Stimulated activated CD8-positive, alpha-beta memory T cell treated with anti-CD3 and anti-CD28 coated beads, Interleukin-7, amount 100 ng/mL, for 24 hours (primary cell): ENCODE measurements at regions not wholly inside any gene's neighbourhood (a gene's known extent, or its start where the extent isn't known, plus 50 kb on each side); places are given as distances from the start of the nearest gene placed in this dataset.
"Not testable (repeated sequence)": the region's sequence is repeated elsewhere in the genome, so short reads cannot be mapped to it uniquely, and the experiment has no call there.

Experiments used
- DNase-seq: peaks from one replicate; pipeline ENCODE4 v3.0.0-alpha.2; 2020; ENCODE audit warnings: low read depth

DNA sequence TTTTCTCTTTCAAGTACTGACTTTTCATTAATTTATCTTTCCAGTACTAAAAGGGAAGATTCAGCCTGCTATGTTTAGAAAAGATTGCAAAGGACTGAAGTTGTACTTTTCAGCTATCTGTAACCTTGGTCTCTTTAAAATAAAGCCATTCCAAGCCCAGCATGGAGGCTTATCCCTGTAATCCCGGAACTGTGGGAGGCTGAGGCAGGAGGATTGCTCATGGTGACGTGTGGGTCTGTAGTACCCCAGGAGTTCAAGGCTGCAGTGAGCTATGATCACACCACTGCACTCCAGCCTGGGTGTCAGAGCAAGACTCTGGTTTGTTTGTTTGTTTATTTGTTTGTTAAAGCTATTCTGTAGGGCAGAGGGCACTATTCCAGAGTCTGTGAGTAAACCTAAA is 50.6 kb upstream of the TMEM170B start:
- DNase-seq = no peak

DNA sequence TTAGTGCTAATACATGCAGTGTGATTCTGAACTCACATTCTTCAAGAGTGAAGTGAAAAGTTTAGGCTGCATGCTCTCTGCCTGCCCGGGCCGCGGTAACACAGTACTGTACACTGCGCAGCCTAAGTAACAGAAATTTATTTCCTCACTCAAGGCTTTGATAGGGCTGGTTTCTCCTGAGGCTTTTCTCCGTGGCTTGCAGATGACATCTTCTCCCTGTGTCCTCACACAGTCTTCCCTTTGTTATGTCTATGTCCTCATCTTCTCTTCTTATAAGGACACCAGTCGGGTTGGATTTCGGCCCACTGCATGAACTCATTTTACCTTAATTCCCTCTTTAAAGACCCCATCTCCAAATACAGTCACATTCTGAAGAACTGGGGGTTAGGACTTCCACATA is 51.1 kb upstream of the TMEM170B start:
- DNase-seq = no peak

DNA sequence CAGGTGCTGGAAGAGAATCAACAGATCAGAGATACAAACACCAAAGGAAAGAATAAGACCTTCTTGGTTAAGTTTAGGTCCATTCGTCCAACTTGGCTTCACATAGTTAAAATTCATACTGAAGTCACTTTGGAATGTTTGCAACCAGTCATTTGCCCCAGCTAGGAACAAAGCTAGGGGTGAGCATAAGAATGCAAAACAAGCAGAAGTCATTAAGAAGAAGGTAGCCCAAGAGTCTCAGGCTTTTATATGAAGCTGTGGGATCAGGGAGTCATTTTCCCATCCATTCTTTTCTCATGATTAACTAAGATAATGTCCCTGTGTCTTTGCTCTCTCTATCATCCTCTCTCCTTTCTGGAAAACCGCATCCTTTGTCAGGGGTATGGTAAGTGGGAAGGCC is 51.5 kb upstream of the TMEM170B start:
- DNase-seq = no peak

DNA sequence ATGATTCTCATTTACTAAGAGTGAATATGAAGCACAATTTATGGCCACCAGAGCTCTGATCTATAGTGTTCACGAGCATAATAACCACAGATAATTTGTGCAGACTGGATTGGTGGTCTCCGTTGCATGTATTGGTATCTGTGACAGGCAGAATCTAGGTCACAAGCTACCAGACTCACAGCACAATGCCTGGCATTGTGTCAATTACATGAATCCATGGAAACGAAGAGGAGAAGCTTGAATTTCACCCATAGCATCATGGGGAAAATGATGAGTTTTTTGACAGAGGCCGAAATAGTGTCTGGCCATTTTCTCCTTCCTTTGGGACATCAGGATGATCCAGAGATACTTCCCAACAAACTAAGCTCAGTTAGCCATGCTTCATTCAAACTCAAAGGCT is 52.3 kb upstream of the TMEM170B start:
- no peak for DNase-seq

DNA sequence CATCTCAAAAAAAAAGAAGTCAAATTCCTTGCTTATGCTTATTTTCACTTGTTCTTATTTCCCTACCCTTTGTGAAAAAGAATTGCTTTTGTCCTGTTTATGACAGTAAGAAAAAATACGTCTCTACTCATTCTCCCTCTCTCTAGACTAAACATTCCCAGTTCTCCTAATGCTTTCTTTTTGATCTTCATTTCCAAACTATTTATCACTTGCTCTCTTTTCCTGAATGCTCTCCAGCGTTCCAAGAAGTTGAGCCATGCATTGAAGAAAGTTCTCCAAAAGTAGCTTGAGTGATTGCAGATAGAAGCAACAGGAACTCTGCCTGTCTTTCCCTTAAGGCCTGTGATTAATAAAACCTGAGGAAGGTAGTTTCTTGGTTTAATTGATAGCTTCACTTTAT is 53.1 kb upstream of the TMEM170B start:
- DNase-seq = no peak

DNA sequence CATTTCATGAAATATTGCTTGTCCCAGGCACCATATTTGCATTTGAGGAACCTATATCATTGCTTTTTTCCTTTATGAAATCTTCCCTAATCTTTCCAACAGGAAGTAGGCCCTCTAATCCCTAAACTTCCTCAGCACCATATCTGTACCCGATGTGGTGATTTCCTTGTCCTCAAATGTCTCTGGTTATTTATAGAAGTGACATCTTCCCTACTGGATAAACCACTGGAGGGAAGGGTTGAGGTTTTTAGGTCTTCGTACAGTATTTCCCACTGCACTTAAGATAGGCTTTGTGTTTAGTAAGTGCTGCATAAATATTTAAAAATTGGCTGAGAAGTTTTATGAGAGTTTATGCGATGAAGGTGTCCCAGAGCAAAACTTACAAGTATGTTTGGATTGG is 54.9 kb upstream of the TMEM170B start:
- no peak for DNase-seq

DNA sequence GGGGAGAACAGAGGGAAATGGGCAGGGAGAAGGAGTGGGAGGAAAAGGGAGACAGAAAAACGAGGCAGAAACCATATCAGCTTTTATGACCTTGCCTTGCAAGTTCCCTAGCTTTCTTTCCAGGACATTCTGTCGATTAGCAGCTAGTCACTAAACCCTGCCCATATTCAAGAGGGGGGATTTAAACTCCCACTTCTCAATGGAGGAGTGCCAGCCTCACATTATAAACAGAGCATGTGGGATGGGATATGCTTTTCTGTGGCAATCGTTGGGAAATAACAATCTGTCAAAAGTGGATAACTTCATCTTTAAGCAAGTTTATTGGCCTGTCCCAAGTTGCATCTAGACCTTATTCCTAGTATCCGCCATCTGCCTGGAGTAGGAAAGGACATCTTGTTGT is 57.0 kb upstream of the TMEM170B start:
- no peak for DNase-seq

DNA sequence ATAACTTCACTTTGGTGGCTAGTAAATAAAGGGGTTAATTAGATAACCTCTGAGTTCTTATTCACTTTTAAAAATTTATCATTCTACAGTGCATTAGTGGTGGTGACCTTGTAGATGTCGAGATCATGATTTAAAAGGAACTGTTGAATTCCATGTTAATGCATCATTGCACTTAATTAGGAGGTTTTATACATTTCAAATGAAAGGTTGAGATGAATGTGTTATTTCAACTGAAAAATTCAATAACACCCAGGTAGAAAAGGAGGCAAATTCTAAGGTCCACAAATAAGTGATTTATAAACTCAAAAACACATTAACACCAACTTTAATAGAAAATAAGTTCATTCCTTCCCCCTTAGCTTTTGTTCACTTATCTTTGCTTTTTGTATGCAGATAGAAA is 58.3 kb upstream of the TMEM170B start:
- no peak for DNase-seq

DNA sequence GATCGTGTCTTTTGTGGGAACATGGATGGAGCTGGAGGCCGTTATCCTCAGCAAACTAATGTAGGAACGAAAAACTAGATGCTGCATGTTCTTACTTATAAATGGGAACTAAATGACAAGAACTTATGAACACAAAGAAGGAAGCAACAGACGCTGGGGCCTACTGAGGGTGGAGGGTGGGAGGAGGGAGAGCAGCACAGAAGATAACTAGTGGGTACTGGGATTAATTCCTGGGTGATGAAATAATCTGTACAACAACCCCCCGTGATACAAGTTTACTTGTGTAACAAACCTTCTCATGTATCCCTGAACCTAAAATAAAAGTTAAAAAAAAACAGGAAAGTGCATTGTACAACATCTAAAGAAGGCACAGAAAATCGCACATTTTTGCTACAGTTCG is 59.0 kb upstream of the TMEM170B start:
- DNase-seq = no peak

DNA sequence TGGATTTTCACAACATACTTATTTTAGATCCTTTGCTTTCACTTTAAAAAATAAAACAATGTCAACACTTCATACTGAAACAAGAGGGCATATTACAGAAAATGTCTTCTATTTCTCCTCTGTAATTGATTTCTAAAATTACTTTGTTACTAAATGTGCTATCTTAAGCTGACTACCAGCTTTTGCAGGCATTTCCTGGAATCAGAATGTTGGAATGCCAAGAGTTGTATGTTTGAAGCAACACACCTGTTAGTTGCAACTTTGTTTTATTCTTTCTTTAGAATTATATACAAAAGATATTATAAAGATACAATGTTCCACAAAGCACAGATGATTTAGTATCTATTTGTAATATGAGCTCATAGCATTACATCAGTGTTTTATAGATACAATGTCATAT is 62.5 kb upstream of the TMEM170B start:
- no peak for DNase-seq

DNA sequence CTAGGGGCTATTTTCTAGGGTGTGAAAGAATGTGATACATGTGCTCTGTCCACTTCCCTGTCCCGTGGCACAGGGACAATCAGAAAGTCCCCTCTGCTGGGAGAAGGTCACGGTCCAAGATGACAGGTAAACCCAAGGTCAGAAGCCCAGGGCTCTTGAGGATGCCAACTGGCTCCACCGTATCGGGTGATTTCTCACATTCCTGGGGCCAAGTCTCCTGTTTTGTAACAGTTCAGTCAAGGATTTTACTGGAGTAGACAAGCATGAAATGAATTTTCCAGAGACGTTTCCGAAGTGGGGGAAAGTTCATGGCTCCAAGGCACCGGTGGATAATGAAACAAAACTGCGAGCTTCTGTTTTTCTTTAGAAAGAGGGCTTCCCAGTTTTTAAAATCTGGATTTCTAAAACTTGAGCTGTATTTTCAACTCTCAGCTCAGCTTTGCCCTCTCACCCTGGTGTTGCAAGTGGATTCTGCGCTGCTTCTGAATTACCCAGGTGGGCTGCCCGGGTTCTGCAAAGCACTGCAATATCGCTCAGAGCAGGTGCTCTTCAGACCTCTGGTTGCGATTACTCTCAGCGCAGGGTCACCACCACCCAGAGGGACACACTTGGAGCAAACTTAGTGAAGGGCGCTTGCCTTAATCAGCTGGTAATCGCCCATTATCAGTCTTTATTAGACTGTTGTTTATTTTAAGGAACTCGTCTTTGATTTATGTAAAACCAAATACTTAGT is 64.4 kb upstream of the TMEM170B start:
- DNase-seq = no peak

DNA sequence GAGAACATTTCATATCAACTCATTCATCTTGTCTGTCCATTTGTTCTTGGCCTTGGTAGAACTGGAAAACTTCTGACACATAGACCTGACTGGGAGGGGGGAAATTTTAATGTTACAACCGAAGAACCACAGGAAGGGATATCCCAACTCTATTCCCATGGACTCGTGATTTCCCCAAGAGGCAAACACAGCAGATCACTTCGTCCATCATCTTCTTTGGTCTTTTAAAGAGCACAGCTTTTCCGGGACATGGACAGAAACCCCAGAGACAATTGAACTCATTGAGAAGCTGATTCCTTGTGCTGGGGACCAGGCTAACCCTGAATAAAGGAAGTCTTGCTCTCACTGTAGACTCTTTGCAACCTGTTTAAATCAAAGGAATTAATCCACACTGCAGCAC is 66.3 kb upstream of the TMEM170B start:
- DNase-seq = no peak

DNA sequence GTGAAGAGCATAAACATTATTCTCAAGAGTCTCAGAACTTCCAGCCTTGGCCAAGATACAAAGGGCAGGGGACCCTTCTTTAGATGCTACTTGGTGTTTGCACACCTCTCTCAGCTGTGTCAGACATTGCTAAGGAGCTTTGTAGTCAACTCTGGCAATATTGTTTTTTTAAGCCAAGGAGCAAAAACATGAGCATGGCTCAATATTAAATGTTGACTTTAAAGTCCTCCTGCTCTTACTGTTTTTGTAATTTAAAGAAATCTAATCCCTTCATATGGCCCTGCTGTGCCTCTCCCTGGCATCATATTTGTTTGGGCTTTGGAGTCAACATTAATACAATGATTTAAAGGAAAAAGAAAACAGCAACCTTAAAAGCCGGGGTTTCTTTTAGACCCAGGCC is 67.9 kb upstream of the TMEM170B start:
- no peak for DNase-seq

DNA sequence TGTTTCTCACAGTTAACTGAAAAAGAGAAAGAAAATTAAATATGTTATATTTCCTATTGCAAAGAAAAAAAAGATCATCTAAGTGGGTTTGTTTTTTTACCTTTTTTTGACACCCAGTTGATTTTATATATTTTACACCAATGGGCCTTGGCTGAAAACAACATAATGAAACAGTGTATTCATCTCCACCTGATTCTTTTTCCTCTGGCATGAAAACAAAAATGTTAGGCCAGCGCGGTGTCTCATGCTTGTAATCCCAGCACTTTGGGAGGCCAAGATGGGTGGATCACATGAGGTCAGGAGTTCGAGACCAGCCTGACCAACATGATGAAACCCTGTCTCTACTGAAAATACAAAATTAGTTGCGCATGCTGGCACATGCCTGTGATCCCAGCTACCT is 69.3 kb upstream of the TMEM170B start:
- DNase-seq = not testable (repeated sequence)

DNA sequence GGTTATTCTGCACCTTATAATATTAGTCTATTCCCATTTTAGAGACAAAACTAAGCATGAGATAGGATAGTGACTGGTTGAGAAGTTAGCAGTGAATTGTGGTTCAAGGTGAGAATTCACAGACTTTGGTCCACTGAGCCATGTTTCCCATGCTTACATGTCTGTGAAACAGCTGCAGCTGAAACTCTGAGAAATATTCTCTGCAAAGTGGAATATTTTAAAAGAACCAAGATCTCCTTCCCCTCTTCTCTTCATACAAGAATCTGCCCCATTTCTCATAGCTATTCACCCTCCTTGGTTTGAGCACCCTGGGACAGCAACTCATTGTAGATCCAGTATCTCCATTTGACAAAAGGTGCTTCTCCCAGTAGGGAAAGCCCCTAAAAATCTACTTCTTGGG is 70.2 kb upstream of the TMEM170B start:
- no peak for DNase-seq

DNA sequence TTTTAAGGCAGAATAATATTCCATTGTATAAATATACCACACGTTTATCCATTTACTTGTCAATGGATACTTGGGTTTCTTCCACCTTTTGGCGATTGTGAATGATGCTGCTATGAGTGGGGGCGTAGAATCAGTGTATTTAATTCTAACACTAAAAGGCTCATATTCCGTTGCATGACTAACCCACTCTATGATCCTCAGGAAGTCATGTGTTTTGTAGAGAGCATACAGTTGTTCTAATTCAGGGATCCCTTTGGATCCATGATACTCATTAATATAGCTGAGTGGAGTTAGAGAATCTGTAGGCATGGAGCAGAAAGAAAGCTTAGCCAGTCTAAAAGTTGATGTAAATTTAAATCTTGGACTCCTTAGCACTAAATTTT is 74.2 kb upstream of the TMEM170B start:
- DNase-seq = no peak

DNA sequence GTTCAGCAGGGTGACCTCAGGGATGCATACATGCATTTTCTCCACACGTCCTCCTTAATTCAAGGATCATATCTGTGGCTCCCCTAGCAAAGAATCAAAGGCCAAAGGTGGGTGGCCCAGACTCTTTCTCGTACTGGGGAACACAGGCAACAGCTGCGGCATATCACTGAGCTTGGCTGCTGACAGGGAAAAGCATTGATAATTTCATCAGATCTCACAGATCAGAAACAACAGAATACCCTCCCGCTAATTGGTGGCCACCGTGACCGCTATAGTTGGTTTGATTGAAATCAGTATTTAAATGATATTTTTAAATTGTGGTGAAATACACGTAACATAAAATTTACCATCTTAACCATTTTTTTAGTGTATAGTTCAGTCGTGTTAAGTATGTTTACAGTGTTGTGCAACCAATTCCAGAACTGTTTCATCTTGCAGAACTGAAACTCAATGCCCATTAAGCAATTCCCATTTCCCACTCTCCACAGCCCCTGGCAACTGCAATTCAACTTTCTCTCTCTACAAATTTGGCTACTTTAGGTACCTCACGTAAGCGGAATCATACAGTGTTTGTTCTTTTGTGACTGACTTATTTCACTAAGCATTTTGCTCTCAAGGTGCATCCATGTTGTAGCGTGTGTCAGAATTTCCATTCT is 74.7 kb upstream of the TMEM170B start:
- no peak for DNase-seq

DNA sequence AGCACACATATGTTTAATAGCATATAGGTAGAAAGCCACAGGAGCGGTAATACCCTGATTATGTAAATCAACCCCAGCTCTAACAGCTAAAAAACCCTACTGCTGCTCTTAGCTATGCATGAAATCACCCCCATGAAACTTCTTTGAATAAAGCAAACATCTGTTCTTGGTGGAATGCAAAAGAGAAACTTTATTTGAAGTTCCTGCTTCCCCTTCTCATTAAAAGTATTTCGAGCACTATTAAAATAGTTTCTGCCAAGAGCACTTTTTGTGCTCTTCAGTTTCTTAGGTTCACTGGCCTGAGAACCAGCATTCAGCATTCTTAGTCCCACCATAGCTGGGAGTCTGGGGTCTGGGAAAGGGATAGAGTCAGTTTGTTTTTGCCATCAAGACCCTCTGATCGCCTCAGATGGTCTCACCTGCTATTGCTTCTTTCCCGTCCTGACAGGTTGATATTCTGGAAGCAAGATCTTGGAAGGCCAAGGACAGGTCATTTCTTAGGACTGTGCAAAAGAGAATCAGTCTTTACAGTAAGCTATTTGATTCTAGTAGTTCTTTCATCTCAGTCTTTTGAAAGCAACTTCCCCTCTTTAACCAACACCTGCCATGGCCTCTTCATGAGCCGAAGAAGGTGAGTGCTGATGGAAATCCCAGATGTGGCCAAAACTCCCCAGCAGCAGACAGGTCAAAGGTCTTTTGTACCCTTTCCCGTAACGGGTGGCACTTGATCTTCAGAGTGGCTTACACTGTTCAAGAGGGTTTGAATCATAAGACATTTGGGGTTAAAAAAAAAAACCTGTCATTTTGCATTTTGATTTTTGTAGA is 76.5 kb upstream of the TMEM170B start:
- DNase-seq = no peak

DNA sequence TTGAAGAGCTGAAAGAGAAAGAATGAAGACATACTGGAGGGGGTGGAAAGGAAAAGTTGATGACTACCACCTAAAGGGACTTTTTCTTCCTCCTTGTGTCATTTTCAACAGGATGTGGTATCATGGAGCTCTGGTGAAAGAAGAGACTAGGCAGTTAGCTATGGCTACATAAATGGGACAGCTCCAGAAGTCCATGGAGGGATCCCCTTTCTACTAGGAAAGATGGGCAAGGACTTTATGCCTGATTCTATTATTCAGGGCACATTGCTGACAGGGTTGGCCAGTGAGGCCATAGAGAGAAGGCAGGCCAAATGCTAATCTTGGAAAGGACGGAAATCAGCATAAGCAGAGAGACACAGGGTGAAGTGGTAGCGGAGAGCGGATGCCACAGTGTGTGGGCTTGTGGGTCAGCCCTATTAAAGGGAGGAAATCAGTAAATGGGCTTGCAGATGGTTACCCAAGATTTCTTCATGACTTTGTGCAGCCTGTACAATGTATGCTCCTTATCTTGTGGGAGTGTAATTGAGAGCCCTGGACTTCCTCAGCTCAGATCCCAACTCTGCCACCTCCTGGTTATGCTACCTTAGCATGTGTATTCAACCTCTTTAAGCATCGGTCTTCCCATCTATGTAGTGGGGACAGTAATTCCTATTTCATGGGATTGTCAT is 77.4 kb upstream of the TMEM170B start:
- DNase-seq = no peak

DNA sequence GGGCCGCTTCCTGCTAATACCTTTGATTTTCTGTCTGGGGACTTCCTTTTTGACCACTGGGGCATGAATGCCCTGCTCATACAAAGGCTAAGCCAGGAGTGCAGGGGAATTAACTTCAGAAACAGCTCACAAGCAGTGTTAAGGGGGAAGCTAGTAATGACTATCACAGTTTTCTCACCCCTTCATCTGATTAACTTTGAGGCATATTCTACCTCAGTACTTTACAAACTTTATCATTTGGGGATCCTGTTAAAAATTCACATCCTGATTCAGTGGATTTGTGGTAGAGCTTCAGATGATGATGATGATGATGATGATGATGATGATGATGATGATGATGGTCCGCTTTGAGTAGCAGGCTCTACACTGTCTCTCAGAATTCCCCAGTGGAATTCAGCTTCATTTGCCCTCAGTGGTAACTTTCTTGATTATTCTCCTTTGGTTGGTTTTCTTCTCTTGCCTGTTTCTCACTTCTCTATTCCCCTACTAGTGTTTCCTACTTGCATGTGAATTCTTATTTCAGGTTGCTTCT is 78.4 kb upstream of the TMEM170B start:
- no peak for DNase-seq

DNA sequence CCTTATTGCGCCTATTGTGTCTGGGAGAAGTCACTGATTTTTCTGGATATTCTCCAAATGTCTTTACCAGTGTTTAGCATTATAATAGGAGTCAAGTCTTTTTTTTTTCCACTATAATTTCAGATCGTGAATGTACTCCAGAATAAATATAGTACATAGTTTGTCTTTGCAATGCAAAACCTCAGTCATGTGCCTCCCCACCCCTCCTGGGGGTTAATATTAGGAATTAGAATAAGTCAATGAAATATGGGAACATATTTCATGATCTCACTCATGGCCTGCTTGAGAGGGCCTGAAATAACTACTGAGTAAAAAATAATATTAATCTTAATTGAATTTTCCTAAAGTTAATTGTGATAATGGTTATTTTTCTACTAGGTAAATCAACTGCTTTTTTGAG is 79.0 kb upstream of the TMEM170B start:
- no peak for DNase-seq

DNA sequence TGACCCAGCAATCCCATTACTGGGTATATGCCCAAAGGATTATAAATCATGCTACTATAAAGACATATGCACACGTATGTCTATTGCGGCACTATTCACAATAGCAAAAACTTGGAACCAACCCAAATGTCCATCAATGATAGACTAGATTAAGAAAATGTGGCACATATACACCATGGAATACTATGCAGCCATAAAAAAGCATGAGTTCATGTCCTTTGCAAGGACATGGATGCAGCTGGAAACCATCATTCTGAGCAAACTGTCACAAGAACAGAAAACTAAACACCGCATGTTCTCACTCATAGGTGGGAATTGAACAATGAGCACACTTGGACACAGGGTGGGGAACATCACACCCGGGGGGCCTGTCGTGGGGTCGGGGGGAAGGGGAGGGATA is 80.1 kb upstream of the TMEM170B start:
- DNase-seq = not testable (repeated sequence)
